HG02938 (cell line): ENCODE measurements at regions not wholly inside any gene's neighbourhood (a gene's known extent, or its start where the extent isn't known, plus 50 kb on each side); places are given as distances from the start of the nearest gene placed in this dataset.
"Not testable (repeated sequence)": the region's sequence is repeated elsewhere in the genome, so short reads cannot be mapped to it uniquely, and the experiment has no call there.

Experiments
- ATAC-seq: cut with Tn5 transposase; IDR thresholded peaks from one replicate; pipeline ENCODE4 v1.9.1; 2021; ENCODE audit warnings: mild to moderate bottlenecking, moderate library complexity; ENCODE audit not compliant: unreplicated experiment

DNA sequence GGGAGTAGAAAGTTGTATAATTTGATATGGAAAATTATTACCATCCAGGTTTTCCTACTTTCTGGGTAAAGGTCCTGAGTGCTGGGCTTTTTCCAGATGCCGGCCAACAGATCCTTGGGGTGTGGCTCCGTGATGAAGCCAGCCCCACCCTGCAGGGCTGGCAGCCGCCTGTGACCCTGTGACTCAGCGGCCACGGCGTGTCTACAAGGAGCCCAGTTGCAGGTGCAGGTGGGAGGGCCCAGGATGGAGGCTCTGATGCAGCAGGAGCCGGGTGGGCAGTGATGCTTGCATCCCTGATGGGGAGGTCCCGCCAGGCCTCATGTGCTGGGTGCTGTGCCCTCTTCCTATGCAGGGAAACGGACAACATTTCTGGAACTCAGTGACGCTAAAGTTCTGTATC, 96.0 kb upstream of the ALKAL2 start:
- no peak for ATAC-seq

DNA sequence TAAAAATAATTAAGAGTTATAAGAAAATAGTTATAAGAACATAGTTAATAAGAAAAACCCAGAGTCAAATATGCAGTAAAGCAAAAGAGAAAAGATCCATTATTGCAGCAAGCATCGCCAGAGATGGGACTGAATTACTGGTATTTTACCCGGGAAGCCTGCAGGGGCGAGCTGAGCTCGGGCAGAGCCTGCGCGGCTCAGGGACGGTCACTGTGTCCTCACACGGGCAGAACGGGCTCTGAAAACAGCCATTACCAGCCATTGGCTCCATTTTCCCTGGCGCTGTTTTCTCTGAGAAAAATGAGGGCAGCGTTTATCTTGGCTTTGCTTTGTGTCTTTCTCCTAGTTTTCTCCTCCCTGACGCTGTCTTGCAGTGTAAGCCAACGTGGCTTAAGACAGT, 95.3 kb upstream of the ALKAL2 start:
- ATAC-seq: no peak

DNA sequence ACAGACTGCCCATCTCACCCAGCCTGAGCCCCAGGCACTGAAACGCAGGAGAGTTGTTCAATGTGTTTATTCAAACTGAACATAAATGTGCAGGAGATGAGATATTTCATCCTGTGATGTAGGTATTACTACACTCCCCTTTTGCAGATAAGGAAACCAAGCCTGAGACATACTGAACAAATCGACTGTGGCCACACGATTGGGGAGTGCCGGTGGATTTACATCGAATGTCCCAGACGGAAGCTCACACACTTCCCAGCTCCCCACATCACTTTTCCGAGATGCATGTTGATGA, 94.8 kb upstream of the ALKAL2 start:
- no peak for ATAC-seq

DNA sequence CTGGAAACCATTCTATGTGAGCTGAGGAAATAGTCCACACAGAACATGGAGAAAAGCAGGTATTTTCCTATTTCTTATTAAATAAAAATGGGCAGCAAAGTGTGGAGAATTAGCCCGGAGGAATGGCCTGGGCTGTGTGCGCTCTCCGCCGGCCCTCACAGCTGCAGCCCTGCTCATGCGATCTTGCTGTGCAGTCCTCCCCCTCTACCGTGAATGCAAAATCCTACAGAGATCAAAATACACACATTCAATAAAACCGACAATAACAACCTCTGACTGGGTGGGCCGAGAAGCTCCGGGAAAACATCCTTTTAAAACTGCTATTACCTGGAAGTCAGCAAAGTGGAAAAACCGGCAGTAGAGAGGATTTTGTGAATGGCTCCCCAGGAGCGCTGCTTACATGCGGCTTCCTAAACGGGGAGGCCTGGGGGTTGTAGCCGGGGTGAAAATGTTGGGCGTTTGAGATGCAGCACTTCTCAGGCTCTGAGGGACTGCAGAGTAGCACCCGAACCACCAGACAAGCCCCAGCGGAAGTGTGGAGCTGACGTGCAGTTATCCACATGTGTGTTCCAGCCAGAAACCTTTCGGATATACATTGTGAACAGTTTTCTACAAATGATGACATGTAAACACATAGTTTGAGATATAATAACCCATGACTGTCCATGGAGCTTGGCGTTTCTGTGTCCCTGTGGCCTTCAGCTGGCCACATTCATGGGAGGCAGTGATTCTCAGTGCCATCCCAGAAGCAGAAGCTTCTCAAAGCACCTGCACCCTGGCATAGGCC, 94.2 kb upstream of the ALKAL2 start:
- no peak for ATAC-seq

DNA sequence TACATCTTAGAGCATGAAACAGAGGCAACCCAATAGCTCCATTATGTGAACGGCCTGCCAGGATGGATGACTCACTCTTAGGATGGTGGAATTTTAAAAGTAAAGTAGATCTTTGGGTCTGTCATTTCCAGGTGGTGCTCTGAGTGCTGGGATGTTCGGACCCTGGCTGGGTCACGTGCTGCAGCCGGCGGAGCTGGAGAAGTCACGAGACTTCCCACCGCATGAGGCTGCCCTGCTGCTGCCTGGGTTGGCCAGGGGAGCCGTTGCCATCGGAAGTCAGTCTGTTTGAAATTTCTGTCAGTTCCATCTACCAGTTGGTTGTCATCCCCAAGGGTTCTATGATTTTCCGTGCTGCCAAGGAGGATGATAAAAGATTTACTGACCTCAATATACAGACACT, 93.3 kb upstream of the ALKAL2 start:
- no peak for ATAC-seq

DNA sequence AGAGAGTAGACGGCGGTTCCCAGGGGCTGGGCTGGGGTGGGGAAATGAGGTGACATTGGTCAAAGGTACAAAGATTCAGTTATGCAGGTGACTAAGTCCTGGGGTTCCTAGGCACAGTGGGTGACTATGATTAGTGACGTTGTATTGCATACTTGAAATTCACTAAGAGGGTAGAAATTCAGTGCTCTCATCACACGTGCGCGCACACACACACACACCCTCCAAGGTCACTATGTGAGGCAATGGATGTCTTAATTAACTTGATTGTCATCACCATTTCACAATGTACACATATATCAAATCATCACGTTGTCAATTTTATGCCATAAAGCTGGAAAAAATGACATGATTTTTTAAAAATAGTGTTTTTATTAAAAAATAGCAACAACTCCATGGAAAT, 92.9 kb upstream of the ALKAL2 start:
- ATAC-seq: no peak

DNA sequence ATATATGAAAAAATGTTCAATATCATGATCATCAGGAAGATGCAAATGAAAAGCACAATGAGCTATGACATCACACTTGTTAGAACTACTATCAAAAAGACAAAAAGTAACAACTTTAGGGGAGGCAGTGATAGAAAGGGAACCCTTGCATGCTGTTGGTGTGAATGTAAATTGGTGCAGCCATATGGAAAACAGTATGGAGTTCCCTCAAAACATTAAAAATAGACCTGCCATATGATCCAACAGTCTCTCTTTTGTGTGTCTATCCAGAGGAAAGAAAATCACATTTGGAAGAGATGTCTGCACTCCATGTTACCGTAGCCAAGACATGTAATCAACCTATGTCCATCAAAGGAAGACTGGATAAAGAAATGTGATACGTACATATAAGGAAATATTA, 92.3 kb upstream of the ALKAL2 start:
- ATAC-seq: no peak

DNA sequence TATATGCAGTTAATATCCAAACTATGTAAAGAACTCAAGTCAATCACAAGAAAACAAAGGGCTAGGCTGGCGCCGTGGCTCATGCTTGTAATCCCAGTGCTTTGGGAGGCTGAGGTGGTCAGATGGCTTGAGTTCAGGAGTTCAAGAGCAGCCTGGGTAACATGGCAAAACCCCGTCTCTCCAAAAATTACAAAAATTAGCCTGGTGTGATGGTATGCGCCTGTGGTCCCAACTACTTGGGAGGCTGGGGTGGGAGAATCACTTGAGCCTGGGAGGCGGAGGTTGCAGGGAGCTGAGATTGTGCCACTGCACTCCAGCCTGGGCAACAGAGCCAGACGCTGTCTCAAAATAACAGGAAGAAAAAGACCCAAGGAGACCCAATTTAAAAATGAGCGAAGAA, 91.9 kb upstream of the ALKAL2 start:
- no peak for ATAC-seq

DNA sequence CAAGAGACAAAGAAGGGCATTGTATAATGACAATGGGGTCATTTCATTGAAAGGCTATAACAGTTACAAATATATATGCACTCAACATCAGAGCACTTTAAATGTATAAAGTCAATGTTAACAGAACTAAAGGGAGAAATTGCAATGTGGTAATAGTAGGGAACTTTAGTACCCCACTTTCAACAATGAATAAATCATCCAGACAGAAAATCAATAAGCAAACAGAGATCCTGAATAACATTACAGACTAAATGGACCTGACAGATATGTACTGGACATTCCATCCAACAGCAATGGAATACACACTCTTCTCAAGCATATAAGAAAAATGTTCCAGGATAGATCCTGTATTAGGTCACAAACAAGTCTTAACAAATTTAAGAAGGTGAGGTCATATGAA, 90.5 kb upstream of the ALKAL2 start:
- no peak for ATAC-seq

DNA sequence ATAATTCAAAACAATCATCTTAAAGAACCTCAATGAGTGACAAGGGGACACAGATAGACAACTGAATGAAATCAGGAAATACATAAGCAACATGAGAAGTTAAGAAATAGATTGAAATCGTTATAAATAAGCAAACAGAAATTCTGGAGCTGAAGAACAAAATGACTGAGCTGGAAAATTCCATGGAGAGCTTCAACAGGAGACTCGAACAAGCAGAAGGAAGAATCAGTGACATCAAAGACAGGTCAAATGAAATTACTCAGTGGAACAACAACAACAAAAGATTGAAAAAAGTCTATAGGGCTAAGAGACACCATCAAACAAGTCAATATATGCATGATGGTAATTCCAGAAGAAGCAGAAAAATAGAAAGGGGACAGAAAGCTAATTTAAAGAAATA, 89.5 kb upstream of the ALKAL2 start:
- ATAC-seq: no peak

DNA sequence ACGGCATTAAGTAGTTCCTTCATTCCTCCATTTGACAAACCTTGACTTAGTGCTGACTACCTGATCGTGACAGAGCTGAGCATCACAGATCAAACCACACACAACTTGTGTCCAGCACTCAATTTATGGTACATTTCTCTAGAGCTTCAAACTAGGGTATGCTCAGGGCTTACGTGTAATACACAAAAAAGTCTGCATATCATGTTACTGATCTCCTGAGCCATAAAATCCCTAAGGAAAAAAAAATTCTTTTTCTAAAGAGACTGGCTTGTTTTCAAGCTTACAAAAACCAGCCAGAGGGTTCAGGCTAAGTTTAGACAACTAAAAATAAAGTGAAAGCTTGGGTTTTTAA, 88.0 kb upstream of the ALKAL2 start:
- ATAC-seq: no peak

DNA sequence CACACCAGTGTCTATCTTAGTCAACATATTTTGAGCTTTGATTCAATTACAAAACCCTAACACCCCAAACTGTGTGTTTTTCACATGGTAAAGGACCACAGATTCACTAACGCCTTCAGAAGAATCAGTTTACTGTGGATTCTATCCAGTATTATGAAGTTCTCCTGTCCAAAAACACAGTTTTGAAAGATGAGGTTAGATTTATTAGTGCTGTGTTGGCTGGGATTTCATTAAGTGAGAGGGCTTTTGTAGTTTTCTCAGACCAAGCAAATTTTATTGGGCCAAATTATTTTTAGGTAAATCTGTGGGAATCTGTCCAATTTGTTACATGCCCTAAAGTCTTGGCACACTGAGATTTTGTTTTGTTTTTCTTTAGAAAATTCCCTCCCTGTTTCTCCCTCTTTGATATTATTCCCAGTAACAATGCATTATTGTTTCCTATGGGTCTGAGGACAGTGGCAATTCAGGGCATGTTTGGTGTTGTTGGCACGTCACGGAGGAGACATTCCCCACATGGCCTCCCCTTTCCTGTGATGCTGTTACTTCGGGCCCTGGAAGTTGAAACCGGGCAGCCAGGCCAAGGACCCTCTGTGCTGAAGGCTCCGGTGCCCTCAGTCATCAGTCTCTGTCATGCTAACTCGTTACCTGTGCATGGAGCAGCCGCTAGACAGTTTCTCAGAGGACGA, 87.5 kb upstream of the ALKAL2 start:
- no peak for ATAC-seq

DNA sequence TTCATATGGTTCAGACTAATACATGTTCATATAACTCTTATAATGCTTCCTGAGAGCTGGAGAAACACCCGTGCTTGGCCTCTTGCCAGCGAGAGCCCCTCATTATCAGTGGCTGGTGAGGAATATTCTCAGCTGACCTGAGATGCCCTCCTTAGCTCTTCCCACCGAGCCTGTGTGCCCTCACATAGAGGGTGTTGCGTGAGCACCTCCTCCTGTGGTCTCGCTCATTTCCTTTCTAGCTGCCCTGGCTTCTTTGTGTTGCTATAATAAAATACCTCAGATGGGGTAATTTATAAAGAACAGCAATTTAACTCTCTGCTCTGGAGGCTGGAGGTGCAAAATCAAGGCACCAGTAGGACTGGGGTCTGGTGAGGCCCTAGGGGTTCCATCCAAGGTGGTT, 80.5 kb upstream of the ALKAL2 start:
- ATAC-seq: no peak

DNA sequence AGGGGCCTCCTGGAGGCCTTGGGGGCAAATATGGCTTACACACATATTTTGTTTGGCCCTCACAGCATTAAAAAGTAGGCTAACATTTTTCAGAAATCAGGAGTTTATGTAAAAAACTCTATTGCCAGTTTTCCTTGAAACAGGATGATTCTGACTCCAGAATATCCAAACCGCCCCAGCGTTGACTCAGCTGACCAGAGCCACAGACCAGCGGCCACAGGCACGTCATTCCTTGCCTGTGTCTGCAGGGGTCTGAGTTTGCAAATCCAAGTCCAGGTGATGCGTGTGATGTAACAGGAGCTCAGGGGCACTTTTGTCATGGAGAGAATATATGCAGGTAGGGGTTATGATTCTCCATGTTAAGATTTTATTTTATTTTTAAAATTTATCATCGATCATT, 79.4 kb upstream of the ALKAL2 start:
- no peak for ATAC-seq

DNA sequence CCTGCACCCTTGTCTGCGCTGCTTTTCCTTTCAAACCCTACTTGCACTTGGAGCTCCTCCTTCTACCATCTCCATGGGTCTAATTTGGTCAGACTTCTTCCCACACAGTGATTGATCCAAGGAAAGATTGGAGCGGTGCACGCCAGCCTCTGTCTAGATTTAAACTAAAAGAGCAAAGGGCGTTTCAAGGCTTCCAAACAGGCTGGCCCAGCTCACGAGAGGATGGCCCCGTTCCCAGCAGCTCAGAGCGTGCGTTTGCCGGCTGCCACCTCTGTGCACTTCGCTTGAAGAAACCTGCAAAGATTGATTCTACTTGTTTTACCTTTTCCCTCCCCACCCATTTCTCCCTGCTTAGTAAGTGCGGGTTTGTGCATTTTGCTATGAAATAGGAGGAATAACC, 78.8 kb upstream of the ALKAL2 start:
- ATAC-seq: no peak

DNA sequence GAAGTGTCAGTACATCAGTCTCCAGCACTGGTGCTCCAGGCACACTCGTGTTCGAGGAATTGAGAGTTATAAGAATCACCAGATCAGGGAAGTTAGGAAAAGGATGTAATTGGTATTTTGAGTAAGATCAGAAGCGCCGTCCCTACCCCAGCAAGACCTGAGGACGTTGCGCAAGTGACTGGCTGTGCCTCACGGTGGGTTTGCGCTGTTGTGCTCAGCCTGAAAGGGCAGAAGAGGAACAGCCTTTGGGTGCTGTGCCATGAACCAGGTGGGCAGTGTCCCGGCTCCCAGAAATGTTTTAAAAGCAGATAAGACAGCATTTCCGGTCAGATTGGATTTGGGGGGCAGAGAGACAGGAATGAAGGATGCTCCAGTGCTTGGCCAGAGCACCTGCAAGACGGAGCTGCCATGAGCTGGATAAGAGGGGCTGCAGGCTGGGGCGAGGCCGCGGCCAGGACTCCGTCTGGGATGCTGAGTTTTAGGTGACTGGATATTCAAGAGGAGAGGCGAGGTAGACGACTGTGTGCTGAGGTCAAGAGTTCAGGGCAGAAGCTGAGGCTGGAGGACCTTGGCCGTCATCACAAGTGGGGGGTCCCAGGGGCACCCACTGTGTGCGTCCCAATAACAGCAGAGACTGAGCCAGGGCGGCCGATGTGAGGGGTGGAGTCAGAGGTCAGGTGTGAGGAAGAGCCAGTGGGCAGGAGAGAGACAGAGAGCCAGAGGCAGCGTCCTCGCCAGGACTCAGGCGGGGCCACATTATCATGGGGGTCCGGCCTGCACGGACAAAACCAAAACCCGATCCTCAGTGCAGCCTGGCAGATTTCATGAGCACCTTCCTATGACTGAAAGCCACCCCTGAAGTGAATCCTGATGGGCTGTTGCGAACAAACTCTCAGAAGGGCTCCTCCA, 77.7 kb upstream of the ALKAL2 start:
- no peak for ATAC-seq

DNA sequence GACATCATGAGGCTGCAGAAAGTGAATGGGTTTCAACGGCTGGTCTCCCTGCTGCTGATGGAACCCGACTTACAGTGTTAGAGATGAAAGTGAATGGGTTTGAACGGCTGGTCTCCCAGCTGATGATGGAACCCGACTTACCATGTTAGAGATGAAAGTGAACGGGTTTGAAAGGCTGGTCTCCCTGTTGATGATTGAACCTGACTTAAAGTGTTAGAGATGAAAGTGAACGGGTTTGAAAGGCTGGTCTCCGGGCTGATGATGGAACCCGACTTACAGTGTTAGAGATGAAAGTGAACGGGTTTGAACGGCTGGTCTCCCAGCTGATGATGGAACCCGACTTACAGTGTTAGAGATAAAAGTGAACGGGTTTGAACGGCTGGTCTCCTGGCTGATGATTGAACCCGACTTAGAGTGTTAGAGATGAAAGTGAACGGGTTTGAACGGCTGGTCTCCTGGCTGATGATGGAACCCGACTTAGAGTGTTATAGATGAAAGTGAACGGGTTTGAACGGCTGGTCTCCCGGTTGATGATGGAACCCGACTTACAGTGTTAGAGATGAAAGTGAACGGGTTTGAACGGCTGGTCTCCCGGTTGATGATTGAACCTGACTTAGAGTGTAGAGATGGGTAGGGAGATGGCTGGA, 76.1 kb upstream of the ALKAL2 start:
- ATAC-seq: no peak

DNA sequence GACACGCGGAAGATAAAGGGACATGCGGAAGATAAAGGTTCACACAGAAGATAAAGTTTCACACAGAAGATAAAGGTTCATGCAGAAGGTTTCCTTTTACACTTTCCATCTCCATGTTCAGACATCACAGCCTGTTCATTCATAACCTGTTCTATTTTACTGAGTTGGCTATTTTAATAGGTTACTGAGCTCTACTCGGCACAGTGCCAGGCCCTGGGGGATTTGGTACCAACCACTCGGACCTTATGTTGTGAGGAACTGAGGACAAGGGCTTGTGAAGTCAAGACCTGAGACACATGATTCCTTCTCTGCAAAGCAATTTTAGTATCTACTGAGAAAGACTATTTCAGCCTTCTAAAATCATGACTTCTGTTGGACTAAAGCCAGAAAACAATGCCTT, 75.0 kb upstream of the ALKAL2 start:
- no peak for ATAC-seq

DNA sequence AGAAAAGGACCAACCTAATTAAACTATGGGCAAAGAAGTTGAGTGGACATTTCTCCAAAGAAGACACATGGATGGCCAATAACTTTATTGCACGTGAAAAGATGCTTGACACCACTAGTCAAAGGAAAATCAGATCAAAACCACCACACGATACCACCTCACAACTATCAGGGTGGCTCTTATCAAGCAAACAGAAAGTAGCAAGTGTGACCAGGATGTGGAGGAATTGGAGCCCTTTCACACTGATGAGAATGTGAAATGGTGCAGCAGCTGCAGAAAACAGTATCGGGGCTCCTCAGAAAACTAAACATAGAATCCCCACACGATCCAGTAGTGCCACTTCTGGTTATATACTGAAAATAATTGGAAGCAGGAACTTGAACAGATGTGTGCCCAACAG, 72.2 kb upstream of the ALKAL2 start:
- no peak for ATAC-seq

DNA sequence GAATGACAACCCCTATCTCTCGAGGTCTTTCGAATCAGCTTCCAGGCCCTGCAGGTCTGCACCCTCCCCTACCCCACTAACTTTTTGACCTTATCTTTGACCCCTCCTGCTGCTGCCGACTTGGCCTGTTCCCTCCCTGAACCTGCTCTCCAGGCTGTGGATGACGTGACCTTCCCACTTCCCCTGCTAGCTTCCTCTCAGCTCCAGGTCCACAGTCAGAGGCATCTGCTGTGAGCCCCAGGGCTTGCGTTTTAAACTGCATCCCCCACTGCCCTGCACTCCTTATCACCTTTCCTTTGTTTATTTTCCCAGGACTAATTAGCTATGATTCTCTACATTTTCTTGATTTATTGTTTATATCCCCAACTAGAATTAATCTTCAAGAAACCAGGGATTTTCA, 71.2 kb upstream of the ALKAL2 start:
- no peak for ATAC-seq

DNA sequence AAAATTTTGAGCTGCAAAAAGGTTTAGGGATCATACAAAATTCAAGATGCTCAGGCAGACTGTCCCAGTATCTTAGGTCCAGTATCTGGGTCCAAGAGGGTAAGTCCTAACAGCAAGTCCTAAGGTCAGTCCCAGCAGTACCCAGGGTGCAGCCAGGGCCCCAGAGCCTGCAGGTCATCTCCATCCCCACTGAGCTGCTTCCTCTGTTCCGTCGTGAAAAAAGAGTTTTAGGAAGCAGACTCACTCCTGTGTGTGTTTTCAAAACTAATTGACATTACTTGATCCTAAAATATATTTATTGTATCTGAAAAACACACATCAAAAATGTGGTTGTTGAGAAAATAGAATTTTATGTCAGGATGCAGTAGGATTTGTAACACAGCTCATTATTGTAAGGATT, 69.9 kb upstream of the ALKAL2 start:
- ATAC-seq: no peak

DNA sequence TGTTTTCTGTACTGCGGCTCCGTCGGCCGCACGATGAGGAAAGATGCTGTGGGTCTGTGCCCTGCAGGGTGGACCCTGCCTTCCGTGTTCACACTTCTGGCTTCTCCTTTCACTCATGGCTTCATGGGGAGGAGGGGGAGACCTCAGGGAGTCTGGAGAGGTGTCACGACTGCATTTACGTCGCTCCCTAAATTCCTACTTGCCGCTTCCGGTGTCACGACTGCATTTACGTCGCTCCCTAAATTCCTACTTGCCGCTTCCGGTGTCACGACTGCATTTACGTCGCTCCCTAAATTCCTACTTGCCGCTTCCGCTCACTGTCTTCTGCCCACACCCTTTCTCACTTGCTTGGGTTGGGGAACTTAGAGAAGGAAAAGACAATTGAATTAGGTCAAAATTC, 68.4 kb upstream of the ALKAL2 start:
- not testable (repeated sequence) for ATAC-seq
